DMS53 (cell line): ENCODE measurements at regions not wholly inside any gene's neighbourhood (a gene's known extent, or its start where the extent isn't known, plus 50 kb on each side); places are given as distances from the start of the nearest gene placed in this dataset.
A peak's percentile ranks its signal among the peaks of the same experiment; 100 is the strongest.
"Not testable (repeated sequence)": the region's sequence is repeated elsewhere in the genome, so short reads cannot be mapped to it uniquely, and the experiment has no call there.

Source experiments
- DNase-seq: peaks from one replicate; lab custom pipeline; 2025; lab: John Stamatoyannopoulos, UW

GRCh38 chr2:131753640-131754561, 226.2 kb downstream of the CCDC74A start:
- no peak for DNase-seq

GRCh38 chr2:131754929-131755720, 227.4 kb downstream of the CCDC74A start:
- no peak for DNase-seq

- DNase-seq = no peak
These were observed 228.6 kb downstream of the CCDC74A start for GRCh38 chr2:131756141-131756907.

- not testable (repeated sequence) for DNase-seq
These were observed 231.3 kb downstream of the CCDC74A start for GRCh38 chr2:131758941-131759340.

- DNase-seq = not testable (repeated sequence)
These were observed 247.4 kb downstream of the CCDC74A start for GRCh38 chr2:131774955-131775555.

- not testable (repeated sequence) for DNase-seq
These were observed 248.3 kb downstream of the CCDC74A start for GRCh38 chr2:131775903-131776506.

- DNase-seq = not testable (repeated sequence)
These were observed 252.8 kb downstream of the CCDC74A start for GRCh38 chr2:131780446-131780845.

- peak; percentile 21 for DNase-seq
These were observed 273.6 kb downstream of the CCDC74A start for GRCh38 chr2:131801210-131801744.

GRCh38 chr2:131801745-131802350, 274.2 kb downstream of the CCDC74A start:
- DNase-seq = peak; percentile 66

GRCh38 chr2:131802351-131802836, 274.7 kb downstream of the CCDC74A start:
- peak; percentile 61 for DNase-seq

GRCh38 chr2:131803237-131803636, 275.5 kb downstream of the CCDC74A start:
- not testable (repeated sequence) for DNase-seq

GRCh38 chr2:131812605-131813004, 284.9 kb downstream of the CCDC74A start:
- not testable (repeated sequence) for DNase-seq

- not testable (repeated sequence) for DNase-seq
These were observed 285.7 kb downstream of the CCDC74A start for GRCh38 chr2:131813378-131813777.

- DNase-seq = not testable (repeated sequence)
These were observed 290.7 kb downstream of the CCDC74A start for GRCh38 chr2:131818267-131818973.

GRCh38 chr2:131822237-131822721, 294.6 kb downstream of the CCDC74A start:
- DNase-seq = peak; percentile 5

GRCh38 chr2:131823058-131823457, 295.4 kb downstream of the CCDC74A start:
- not testable (repeated sequence) for DNase-seq

GRCh38 chr2:131824986-131825385, 297.3 kb downstream of the CCDC74A start:
- not testable (repeated sequence) for DNase-seq

- DNase-seq = no peak
These were observed 299.9 kb downstream of the CCDC74A start for GRCh38 chr2:131827481-131828163.

GRCh38 chr2:131828164-131828561, 300.5 kb downstream of the CCDC74A start:
- DNase-seq = no peak
